Posterior vena cava (tissue), 2 donors: ENCODE measurements at regions not wholly inside any gene's neighbourhood (a gene's known extent, or its start where the extent isn't known, plus 50 kb on each side); places are given as distances from the start of the nearest gene placed in this dataset.
"Not testable (repeated sequence)": the region's sequence is repeated elsewhere in the genome, so short reads cannot be mapped to it uniquely, and the experiment has no call there.

Source experiments
- DNase-seq: peaks from one replicate; pipeline ENCODE4 v3.0.0-alpha.2; 2020; ENCODE audit warnings: low spot score
- intact Hi-C, 2 donors: fragments of 100-400 bp; cut with DNase I; formaldehyde crosslinking; loops; one replicate each; pipeline versions ENCODE4 v1.14.1 to v1.14.2; 2022 to 2023
- microRNA-seq, 2 donors: library from miRNA; unstranded; fragments of <30 nt; microRNA quantifications; one replicate each; pipeline ENCODE4 v1.2.0, GENCODE V29; 2020 to 2021; ENCODE audit warnings: borderline microRNAs expressed in 2 of 2
- donor health status: DM: yes; HTN: yes; CAD: no.
- donor health status: DM: yes; HTN: yes; CAD: no.

DNA sequence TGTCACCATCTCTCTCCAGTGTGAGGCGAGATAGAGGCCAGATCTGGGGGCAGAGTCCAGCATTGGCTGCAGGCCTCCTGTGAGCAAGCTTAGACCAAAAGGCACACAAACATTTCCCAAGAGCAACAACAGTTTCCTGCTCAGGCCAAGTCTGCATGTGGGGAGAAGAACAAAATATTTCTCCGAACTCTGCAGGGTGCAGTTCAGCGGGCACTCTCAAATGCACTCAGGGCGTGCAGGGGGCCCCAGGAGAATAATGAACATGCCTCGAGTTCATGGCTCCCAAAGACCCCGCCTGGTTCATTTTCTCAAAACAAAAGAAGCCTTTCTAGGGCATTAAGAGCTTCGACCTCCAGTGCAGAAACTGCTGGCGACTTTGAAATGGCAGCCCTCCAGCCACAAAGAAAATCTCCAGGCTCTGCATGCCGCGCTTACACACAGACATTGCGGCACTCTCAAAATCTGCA, 57.8 kb upstream of the HELT start:
- peak; percentile 32 for DNase-seq
- intact Hi-C loops: no loop called here

DNA sequence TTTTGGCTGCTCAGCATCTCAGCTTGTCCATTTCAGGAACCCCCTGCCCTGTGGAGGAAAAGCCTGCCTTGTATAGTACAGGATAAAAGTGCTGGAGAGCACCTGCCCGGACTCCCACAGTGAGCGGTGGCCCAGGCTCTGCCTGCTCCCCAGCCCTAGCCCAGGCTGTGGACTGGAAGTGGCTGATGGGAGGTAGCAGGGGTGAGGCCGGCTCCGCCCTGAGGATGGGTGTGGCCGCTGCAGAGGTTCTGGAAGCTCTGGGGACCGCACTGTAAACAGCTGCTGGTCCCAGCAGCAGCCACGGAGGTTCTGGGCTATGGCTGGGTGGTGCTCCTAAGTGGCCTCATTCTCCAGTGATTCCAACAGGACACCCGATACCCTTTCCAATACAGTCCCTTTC, 56.6 kb upstream of the HELT start:
- intact Hi-C loops: no loop called here

DNA sequence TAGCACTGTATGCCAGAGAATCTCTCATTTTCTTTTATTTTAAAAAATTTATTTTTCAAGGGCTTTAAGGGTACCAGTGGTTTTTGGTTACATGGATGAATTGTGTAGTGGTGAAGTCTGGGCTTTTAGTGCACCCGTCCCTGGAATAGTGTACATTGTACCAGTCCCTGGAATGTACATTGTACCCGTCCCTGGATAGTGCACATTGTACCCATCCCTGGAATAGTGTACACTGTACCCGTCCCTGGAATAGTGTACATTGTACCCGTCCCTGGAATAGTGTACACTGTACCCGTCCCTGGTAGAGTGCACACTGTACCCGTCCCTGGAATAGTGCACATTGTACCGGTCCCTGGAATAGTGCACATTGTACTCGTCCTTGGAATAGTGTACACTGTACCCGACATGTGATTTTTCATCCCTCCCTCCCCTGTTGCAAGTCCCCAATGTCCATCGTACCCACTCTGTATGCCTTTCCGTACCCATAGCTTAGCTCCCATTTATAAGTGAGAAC, 56.1 kb upstream of the HELT start:
- intact Hi-C loops: no loop called here
- DNase-seq: peak; percentile 18

More for the DNA sequence above, 56.6 kb upstream of the HELT start:
- peak; percentile 71 for DNase-seq

DNA sequence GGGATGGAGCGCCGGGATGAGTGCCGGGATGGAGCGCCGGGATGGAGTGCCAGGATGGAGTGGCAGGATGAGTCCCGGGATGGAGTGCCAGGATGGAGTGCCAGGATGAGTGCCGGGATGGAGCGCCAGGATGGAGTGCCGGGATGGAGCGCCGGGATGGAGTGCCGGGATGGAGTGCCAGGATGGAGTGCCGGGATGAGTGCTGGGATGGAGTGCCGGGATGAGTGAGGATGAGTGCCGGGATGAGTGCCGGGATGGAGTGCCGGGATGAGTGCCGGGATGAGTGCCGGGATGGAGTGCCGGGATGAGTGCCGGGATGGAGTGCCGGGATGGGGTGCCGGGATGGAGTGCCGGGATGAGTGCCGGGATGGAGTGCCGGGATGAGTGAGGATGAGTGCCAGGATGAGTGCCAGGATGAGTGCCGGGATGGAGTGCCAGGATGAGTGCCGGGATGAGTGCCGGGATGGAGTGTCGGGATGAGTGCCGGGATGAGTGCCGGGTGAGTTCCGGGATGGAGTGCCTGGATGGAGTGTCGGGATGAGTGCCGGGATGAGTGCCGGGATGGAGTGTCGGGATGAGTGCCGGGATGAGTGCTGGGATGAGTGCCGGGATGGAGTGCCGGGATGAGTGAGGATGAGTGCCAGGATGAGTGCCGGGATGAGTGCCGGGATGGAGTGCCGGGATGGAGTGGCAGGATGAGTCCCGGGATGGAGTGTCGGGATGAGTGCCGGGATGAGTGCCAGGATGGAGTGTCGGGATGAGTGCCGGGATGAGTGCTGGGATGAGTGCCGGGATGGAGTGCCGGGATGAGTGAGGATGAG, 52.9 kb upstream of the HELT start:
- DNase-seq, intact Hi-C loops: not testable (repeated sequence)

DNA sequence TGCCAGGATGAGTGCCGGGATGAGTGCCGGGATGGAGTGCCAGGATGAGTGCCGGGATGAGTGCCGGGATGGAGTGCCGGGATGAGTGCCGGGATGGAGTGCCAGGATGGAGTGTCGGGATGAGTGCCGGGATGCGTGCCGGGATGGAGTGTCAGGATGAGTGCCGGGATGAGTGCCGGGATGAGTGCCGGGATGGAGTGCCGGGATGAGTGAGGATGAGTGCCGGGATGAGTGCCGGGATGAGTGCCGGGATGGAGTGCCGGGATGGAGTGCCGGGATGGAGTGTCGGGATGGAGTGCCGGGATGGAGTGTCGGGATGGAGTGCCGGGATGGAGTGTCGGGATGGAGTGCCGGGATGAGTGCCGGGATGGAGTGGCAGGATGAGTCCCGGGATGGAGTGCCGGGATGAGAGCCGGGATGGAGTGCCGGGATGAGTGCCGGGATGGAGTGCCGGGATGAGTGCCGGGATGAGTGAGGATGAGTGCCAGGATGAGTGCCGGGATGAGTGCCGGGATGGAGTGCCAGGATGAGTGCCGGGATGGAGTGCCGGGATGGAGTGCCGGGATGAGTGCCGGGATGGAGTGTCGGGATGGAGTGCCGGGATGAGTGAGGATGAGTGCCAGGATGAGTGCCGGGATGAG, 52.1 kb upstream of the HELT start:
- intact Hi-C loops, DNase-seq: not testable (repeated sequence)

DNA sequence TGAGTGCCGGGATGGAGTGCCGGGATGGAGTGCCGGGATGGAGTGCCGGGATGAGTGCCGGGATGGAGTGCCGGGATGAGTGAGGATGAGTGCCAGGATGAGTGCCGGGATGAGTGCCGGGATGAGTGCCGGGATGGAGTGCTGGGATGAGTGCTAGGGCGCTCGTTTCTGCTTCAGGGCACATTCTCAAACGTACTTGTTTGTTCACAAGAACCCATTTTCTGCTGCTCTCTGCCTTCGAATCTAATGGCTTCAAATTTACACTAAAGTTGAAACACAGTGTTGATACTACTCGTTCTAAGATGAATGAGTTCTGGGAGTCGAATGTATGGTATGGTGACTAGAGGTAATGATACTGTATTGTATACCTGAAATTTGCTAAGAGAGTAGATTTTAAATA, 50.6 kb upstream of the HELT start:
- intact Hi-C loops: not testable (repeated sequence)
- peak; percentile 24 for DNase-seq

DNA sequence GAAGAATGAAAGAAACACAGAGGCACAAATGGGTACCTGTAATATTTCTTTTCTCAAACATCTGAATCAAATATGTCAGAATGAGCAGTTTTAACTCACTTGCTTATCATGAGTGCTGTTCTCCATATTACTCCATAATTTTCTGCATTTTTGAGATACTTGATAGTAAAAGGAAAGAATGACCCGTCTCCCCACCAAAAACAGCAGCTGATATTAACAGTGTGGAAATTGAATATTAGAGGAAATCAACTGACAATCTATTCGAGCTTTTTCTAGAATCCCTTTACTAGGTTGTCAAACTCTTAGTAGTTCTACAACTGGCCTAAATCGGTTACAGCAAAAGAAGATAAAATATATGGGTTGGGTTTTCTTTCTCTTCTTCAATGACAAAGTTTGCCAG, 49.9 kb upstream of the HELT start:
- intact Hi-C loops: no loop called here
- DNase-seq: no peak

Small RNA genes in the stretch of these regions (microRNA-seq; reads per million reads assigned to microRNA genes)
- 0 reads per million in 2 donors for gene MIR4455
